HTR-8/SVneo (cell line): ENCODE measurements at regions not wholly inside any gene's neighbourhood (a gene's known extent, or its start where the extent isn't known, plus 50 kb on each side); places are given as distances from the start of the nearest gene placed in this dataset.
"Not testable (repeated sequence)": the region's sequence is repeated elsewhere in the genome, so short reads cannot be mapped to it uniquely, and the experiment has no call there.

Experiments
- DNase-seq: peaks from one replicate; pipeline ENCODE4 v3.0.0; 2011; ENCODE audit warnings: low spot score, mixed read lengths; ENCODE audit not compliant: insufficient read length
- FAIRE-seq: peaks from 2 replicates; lab custom pipeline; 2011; peaks lifted over from hg19 to GRCh38; lab: Jason Lieb, UNC

- DNase-seq: no peak
Measured at GRCh38 chr13:22880741-22881720, 299.7 kb upstream of the SGCG start.

GRCh38 chr13:22881721-22882608 lies 298.8 kb upstream of the SGCG start:
- not testable (repeated sequence) for FAIRE-seq, DNase-seq

More at GRCh38 chr13:22880741-22881720, 299.7 kb upstream of the SGCG start:
- no peak for FAIRE-seq

GRCh38 chr13:22883262-22883840 lies 297.4 kb upstream of the SGCG start:
- no peak for FAIRE-seq

GRCh38 chr13:22883956-22884355 lies 296.8 kb upstream of the SGCG start:
- no peak for DNase-seq
- no peak for FAIRE-seq

More at GRCh38 chr13:22883262-22883840, 297.4 kb upstream of the SGCG start:
- no peak for DNase-seq

GRCh38 chr13:22886061-22886460 lies 294.7 kb upstream of the SGCG start:
- FAIRE-seq, DNase-seq: not testable (repeated sequence)

GRCh38 chr13:22889376-22889775 lies 291.4 kb upstream of the SGCG start:
- FAIRE-seq, DNase-seq: not testable (repeated sequence)

GRCh38 chr13:22893204-22893603 lies 287.6 kb upstream of the SGCG start:
- no peak for FAIRE-seq
- no peak for DNase-seq

GRCh38 chr13:22893777-22894176 lies 287.0 kb upstream of the SGCG start:
- no peak for DNase-seq
- FAIRE-seq: no peak

GRCh38 chr13:22897571-22898314 lies 283.0 kb upstream of the SGCG start:
- FAIRE-seq: no peak
- no peak for DNase-seq

GRCh38 chr13:22900416-22900951 lies 280.3 kb upstream of the SGCG start:
- not testable (repeated sequence) for DNase-seq, FAIRE-seq

- no peak for DNase-seq
- FAIRE-seq: no peak
Measured at GRCh38 chr13:22903301-22903700, 277.5 kb upstream of the SGCG start.

GRCh38 chr13:22903925-22904324 lies 276.9 kb upstream of the SGCG start:
- no peak for DNase-seq
- FAIRE-seq: no peak

- FAIRE-seq (no peak), DNase-seq (peak; percentile 3)
Measured at GRCh38 chr13:22915442-22916082, 265.2 kb upstream of the SGCG start.

- FAIRE-seq, DNase-seq: not testable (repeated sequence)
Measured at GRCh38 chr13:22916276-22916675, 264.5 kb upstream of the SGCG start.

- no peak for FAIRE-seq
- DNase-seq: no peak
Measured at GRCh38 chr13:22925881-22926747, 254.7 kb upstream of the SGCG start.

GRCh38 chr13:22926748-22927400 lies 253.9 kb upstream of the SGCG start:
- DNase-seq: no peak
- FAIRE-seq: no peak

GRCh38 chr13:22927845-22928244 lies 252.9 kb upstream of the SGCG start:
- not testable (repeated sequence) for DNase-seq, FAIRE-seq
